Breast epithelium (tissue), 4 donors: ENCODE measurements at regions not wholly inside any gene's neighbourhood (a gene's known extent, or its start where the extent isn't known, plus 50 kb on each side); places are given as distances from the start of the nearest gene placed in this dataset.

Experiments
- DNase-seq, 2 donors: peaks; one replicate each; pipeline ENCODE4 v3.0.0-alpha.2; 2019; ENCODE audit warnings: low spot score in 2 of 2
- H3K27ac ChIP-seq, 2 donors: fragments of 200-600 bp; sonication (generic) in 1 of 2; one replicate each; pipeline ENCODE4 v1.5.1; 2016 to 2019; ENCODE audit warnings: mild to moderate bottlenecking in 1 of 2
- H3K27me3 ChIP-seq, 2 donors: fragments of 200-600 bp; sonication (generic) in 1 of 2; one replicate each; pipeline versions ENCODE4 v1.5.1 to v1.6.0; 2017 to 2019; ENCODE audit warnings: control low read depth in 1 of 2, mild to moderate bottlenecking in 1 of 2
- H3K36me3 ChIP-seq: fragments of 200-600 bp; one replicate; pipeline ENCODE4 v1.5.1; 2019
- H3K4me1 ChIP-seq, 2 donors: fragments of 200-600 bp; sonication (generic); one replicate each; pipeline ENCODE4 v1.5.1; 2016 to 2019; ENCODE audit warnings: control low read depth in 1 of 2
- H3K4me3 ChIP-seq, 3 donors: fragments of 200-600 bp; sonication (generic); 1 replicate in 2 of 3; 2 replicates in 1 of 3; pipeline ENCODE4 v1.5.1; 2016 to 2019; ENCODE audit warnings: mild to moderate bottlenecking in 3 of 3, moderate library complexity in 2 of 3
- H3K9me3 ChIP-seq, 2 donors: fragments of 200-600 bp; sonication (generic) in 1 of 2; one replicate each; pipeline ENCODE4 v1.5.1; 2016 to 2019; ENCODE audit warnings: control low read depth in 1 of 2
- CTCF ChIP-seq, 3 donors: fragments of 450-650 bp; IDR thresholded peaks; one replicate each; pipeline ENCODE4 v1.5.1; 2016 to 2017; ENCODE audit warnings: antibody characterized with exemption in 3 of 3, mild to moderate bottlenecking in 3 of 3, moderate library complexity in 3 of 3
- POLR2A ChIP-seq: fragments of 450-650 bp; IDR thresholded peaks from one replicate; pipeline ENCODE4 v1.6.1; 2016; ENCODE audit warnings: antibody characterized with exemption, mild to moderate bottlenecking, moderate library complexity
- POLR2AphosphoS5 ChIP-seq, 3 donors: sonication (generic); formaldehyde crosslinking; IDR thresholded peaks; one replicate each; pipeline ENCODE4 v1.6.1; 2017; ENCODE audit warnings: antibody characterized with exemption in 3 of 3
- intact Hi-C: fragments of 100-400 bp; cut with DNase I; formaldehyde crosslinking; loops from one replicate; pipeline ENCODE4 v1.15.1; 2023; ENCODE audit warnings: low total_unique reads

- intact Hi-C loops: no loop called here
- Histone ChIP-seq H3K27ac (no peak overlapping the region), H3K27me3 (no peaks in the 10 kb centered on the region), H3K9me3 (no peaks in the 10 kb centered on the region), H3K4me1 (no peaks in the 10 kb centered on the region), H3K36me3 (no peaks in the 10 kb centered on the region), H3K4me3 (no peak overlapping the region)
- DNase-seq: no peak
- TF ChIP-seq POLR2AphosphoS5 (IDR thresholded peaks at IDR 0.05) (no peak), CTCF (IDR thresholded peaks at IDR 0.05) (no peak), POLR2A (no peak)
Measured at GRCh38 chr3:30123224-30123623, 483.2 kb upstream of the TGFBR2 start.

- no peaks in the 10 kb centered on the region for H3K4me1 ChIP-seq
- H3K36me3 ChIP-seq: no peaks in the 10 kb centered on the region
- no peak overlapping the region for H3K4me3 ChIP-seq
- H3K9me3 ChIP-seq: no peaks in the 10 kb centered on the region
- intact Hi-C loops: no loop called here
- no peaks in the 10 kb centered on the region for H3K27me3 ChIP-seq
- TF ChIP-seq POLR2AphosphoS5 (IDR thresholded peaks at IDR 0.05): no peak
- TF ChIP-seq CTCF (IDR thresholded peaks at IDR 0.05): no peak
- TF ChIP-seq POLR2A: no peak
- no peak for DNase-seq
- no peak overlapping the region for H3K27ac ChIP-seq
Measured at GRCh38 chr3:30123755-30124154, 482.6 kb upstream of the TGFBR2 start.

GRCh38 chr3:30124435-30125370, 481.7 kb upstream of the TGFBR2 start:
- Histone ChIP-seq H3K4me3 (no peak overlapping the region), H3K27me3 (no peaks in the 10 kb centered on the region), H3K9me3 (no peaks in the 10 kb centered on the region), H3K4me1 (no peaks in the 10 kb centered on the region), H3K27ac (no peak overlapping the region), H3K36me3 (no peaks in the 10 kb centered on the region)
- intact Hi-C loops: no loop called here
- TF ChIP-seq POLR2AphosphoS5 (IDR thresholded peaks at IDR 0.05) (no peak), CTCF (IDR thresholded peaks at IDR 0.05) (no peak), POLR2A (no peak)
- DNase-seq: peak in 1 of 2 donors; percentile 57

GRCh38 chr3:30129765-30130164, 476.6 kb upstream of the TGFBR2 start:
- Histone ChIP-seq H3K36me3 (no peaks in the 10 kb centered on the region), H3K27ac (no peak overlapping the region)
- intact Hi-C loops: no loop called here

More at GRCh38 chr3:30129765-30130164, 476.6 kb upstream of the TGFBR2 start:
- Histone ChIP-seq H3K9me3 (no peaks in the 10 kb centered on the region), H3K4me3 (no peak overlapping the region), H3K4me1 (no peaks in the 10 kb centered on the region), H3K27me3 (no peaks in the 10 kb centered on the region)
- TF ChIP-seq POLR2AphosphoS5 (IDR thresholded peaks at IDR 0.05): no peak
- no peak for TF ChIP-seq CTCF (IDR thresholded peaks at IDR 0.05)
- TF ChIP-seq POLR2A: no peak
- DNase-seq: no peak
